HCT116 (cell line): ENCODE measurements at regions not wholly inside any gene's neighbourhood (a gene's known extent, or its start where the extent isn't known, plus 50 kb on each side); places are given as distances from the start of the nearest gene placed in this dataset.

Source experiments
- ATAC-seq: fragments of 200-7000 bp; cut with Tn5 transposase; 2 replicates; pipeline ENCODE4 v1.9.1; 2020; ENCODE audit warnings: mild to moderate bottlenecking, moderate library complexity
- BruUV-seq: library from RNA; stranded (reverse); fragments of 400-500 nt; replicated peaks from 2 replicates; lab custom pipeline; 2021; lab: Mats Ljungman, UMichigan
- CTCF ChIA-PET: fragments of 300-600 bp; sonication (Branson Sonifier 250); formaldehyde crosslinking; loops from one replicate; lab custom pipeline; 2021; ENCODE audit warnings: antibody characterized with exemption; lab: Charles Lee
- POLR2A ChIA-PET: fragments of 300-600, 350-600 bp; sonication (Branson Sonifier 250); formaldehyde crosslinking; loops from one replicate; lab custom pipeline; 2021; ENCODE audit warnings: antibody characterized with exemption; lab: Charles Lee
- RAD21 ChIA-PET, 2 experiments: fragments of 300-600 bp; sonication (Branson Sonifier 250); formaldehyde crosslinking; loops; one replicate each; lab custom pipeline; 2023; ENCODE audit warnings: low total read pairs in 2 of 2; ENCODE audit not compliant: uncharacterized antibody in 2 of 2, unreplicated experiment in 2 of 2, low non-redundant PET in 1 of 2; lab: Charles Lee
- DNase-seq: peaks from one replicate; pipeline ENCODE4 v3.0.0-alpha.2; 2010; ENCODE audit warnings: low read depth, low spot score
- H2AFZ ChIP-seq: fragments of 200-600 bp; shearing (Covaris generic), sonication (generic); 2 replicates; pipeline ENCODE4 v1.6.1; 2017; ENCODE audit warnings: low read depth, mixed run types, mixed read lengths, antibody characterized with exemption, low read length; ENCODE audit not compliant: poor library complexity, severe bottlenecking
- H3K27ac ChIP-seq: 2 replicates; pipeline ENCODE4 v1.5.1; 2012; ENCODE audit warnings: low read depth, low read length
- H3K27me3 ChIP-seq: fragments of 200-600 bp; sonication (generic); 2 replicates; pipeline ENCODE4 v1.6.1; 2016; ENCODE audit warnings: mixed run types, low read length, mixed read lengths; ENCODE audit not compliant: insufficient read depth
- H3K36me3 ChIP-seq, 2 experiments: fragments of 200-500 bp in 1 of 2; fragments of 200-600 bp in 1 of 2; sonication (Bioruptor generic) in 1 of 2; sonication (generic) in 1 of 2; 2 replicates each; pipeline versions ENCODE4 v1.5.1 to v1.6.1; 2014 to 2016; ENCODE audit warnings: low read length in 2 of 2, inconsistent platforms in 1 of 2, mixed read lengths in 1 of 2, mixed run types in 1 of 2; ENCODE audit not compliant: insufficient read depth in 2 of 2, control insufficient read depth in 1 of 2
- H3K4me1 ChIP-seq, 2 experiments: fragments of 200-600 bp in 1 of 2; sonication (generic) in 1 of 2; 2 replicates each; pipeline versions ENCODE4 v1.5.1 to v1.6.1; 2012 to 2017; ENCODE audit warnings: low read length in 2 of 2, inconsistent platforms in 1 of 2, mild to moderate bottlenecking in 1 of 2, mixed read lengths in 1 of 2, mixed run types in 1 of 2, moderate library complexity in 1 of 2; ENCODE audit not compliant: insufficient read depth in 2 of 2, control insufficient read depth in 1 of 2
- H3K4me2 ChIP-seq: fragments of 200-600 bp; sonication (generic); 2 replicates; pipeline ENCODE4 v1.6.1; 2017; ENCODE audit warnings: mixed run types, low read length, mixed read lengths
- H3K4me3 ChIP-seq, 2 experiments: fragments of 200-600 bp in 1 of 2; sonication (generic) in 1 of 2; replicated peaks in 1 of 2; 2 replicates each; pipeline ENCODE4 v1.5.1; 2011 to 2016; ENCODE audit warnings: low read length in 2 of 2, control low read depth in 1 of 2, low read depth in 1 of 2, mild to moderate bottlenecking in 1 of 2, mixed read lengths in 1 of 2, mixed run types in 1 of 2
- H3K79me2 ChIP-seq: fragments of 200-600 bp; sonication (generic); 2 replicates; pipeline ENCODE4 v1.6.1; 2017; ENCODE audit warnings: mild to moderate bottlenecking, mixed run types, low read length, moderate library complexity, mixed read lengths; ENCODE audit not compliant: insufficient read depth
- H3K9ac ChIP-seq: fragments of 200-600 bp; sonication (generic); 2 replicates; pipeline ENCODE4 v1.6.1; 2016; ENCODE audit warnings: low read length, mixed read lengths
- H3K9me2 ChIP-seq: fragments of 200-600 bp; sonication (generic), shearing (Covaris generic); 2 replicates; pipeline ENCODE4 v1.6.1; 2017; ENCODE audit warnings: mixed run types, mild to moderate bottlenecking, moderate library complexity; ENCODE audit not compliant: insufficient read depth
- H3K9me3 ChIP-seq, 2 experiments: fragments of 200-500 bp in 1 of 2; fragments of 200-600 bp in 1 of 2; sonication (Bioruptor generic) in 1 of 2; sonication (generic) in 1 of 2; 2 replicates each; pipeline ENCODE4 v1.6.1; 2014 to 2017; ENCODE audit warnings: low read length in 2 of 2, mixed read lengths in 2 of 2, inconsistent platforms in 1 of 2, low read depth in 1 of 2, mild to moderate bottlenecking in 1 of 2, mixed run types in 1 of 2, moderate library complexity in 1 of 2; ENCODE audit not compliant: control insufficient read depth in 1 of 2, insufficient read depth in 1 of 2
- H4K20me1 ChIP-seq: fragments of 200-600 bp; sonication (generic), shearing (Covaris generic); 2 replicates; pipeline ENCODE4 v1.6.1; 2017; ENCODE audit warnings: mixed run types, mild to moderate bottlenecking, moderate library complexity; ENCODE audit not compliant: insufficient read depth
- ATF3 ChIP-seq: IDR thresholded peaks from 2 replicates; pipeline ENCODE4 v1.6.1; 2012
- CBX3 ChIP-seq: IDR thresholded peaks from 2 replicates; pipeline ENCODE4 v1.6.1; 2012; ENCODE audit warnings: low read depth
- CEBPB ChIP-seq: IDR thresholded peaks from 2 replicates; pipeline ENCODE4 v1.6.1; 2012; ENCODE audit warnings: low read depth
- EZH2 ChIP-seq: fragments of 200-600 bp; sonication (generic); IDR thresholded peaks from 2 replicates; pipeline ENCODE4 v1.6.1; 2017; ENCODE audit warnings: antibody characterized with exemption, mixed run types
- EZH2phosphoT487 ChIP-seq: fragments of 200-600 bp; IDR thresholded peaks from 2 replicates; pipeline ENCODE4 v1.6.1; 2018; ENCODE audit warnings: antibody characterized with exemption, borderline replicate concordance
- FOSL1 ChIP-seq: IDR thresholded peaks from 2 replicates; pipeline ENCODE4 v1.6.1; 2012; ENCODE audit warnings: low read depth
- JUND ChIP-seq: IDR thresholded peaks from 2 replicates; pipeline ENCODE4 v1.6.1; 2012
- POLR2AphosphoS5 ChIP-seq: IDR thresholded peaks from 2 replicates; pipeline ENCODE4 v1.6.1; 2011; ENCODE audit warnings: mild to moderate bottlenecking, low read depth, low read length, moderate library complexity
- REST ChIP-seq: IDR thresholded peaks from 2 replicates; pipeline ENCODE4 v1.6.1; 2012; ENCODE audit warnings: low read depth
- SIN3A ChIP-seq: IDR thresholded peaks from 2 replicates; pipeline ENCODE4 v1.6.1; 2012; ENCODE audit warnings: low read depth
- SRF ChIP-seq: IDR thresholded peaks from 2 replicates; pipeline ENCODE4 v1.6.1; 2012; ENCODE audit warnings: low read depth
- TCF7L2 ChIP-seq: IDR thresholded peaks from 2 replicates; pipeline ENCODE4 v1.7.0; 2011; ENCODE audit warnings: borderline replicate concordance, inconsistent platforms; ENCODE audit not compliant: insufficient read depth, insufficient read length; ENCODE audit errors: extremely low read depth
- YY1 ChIP-seq: IDR thresholded peaks from 2 replicates; pipeline ENCODE4 v1.6.1; 2011; ENCODE audit warnings: low read length, low read depth, moderate library complexity, mild to moderate bottlenecking; ENCODE audit not compliant: insufficient replicate concordance; ENCODE audit errors: extremely low read depth
- ZBTB33 ChIP-seq: IDR thresholded peaks from 2 replicates; pipeline ENCODE4 v1.6.1; 2011; ENCODE audit warnings: mild to moderate bottlenecking, low read length, moderate library complexity; ENCODE audit not compliant: insufficient replicate concordance; ENCODE audit errors: extremely low read depth
- ZFX ChIP-seq: fragments of 450-650 bp; IDR thresholded peaks from 2 replicates; pipeline ENCODE4 v1.6.1; 2017
- ZNF274 ChIP-seq: fragments of 200-500 bp; sonication (Bioruptor generic); IDR thresholded peaks from 2 replicates; pipeline ENCODE4 v1.6.1; 2014; ENCODE audit warnings: mild to moderate bottlenecking, low read depth, low read length, inconsistent platforms
- intact Hi-C: fragments of 100-400 bp; cut with micrococcal nuclease; formaldehyde crosslinking; loops from 2 replicates; pipeline ENCODE4 v1.10.0; 2022

GRCh38 chrX:127764674-127765073, 287.5 kb downstream of the ACTRT1 start (continued):
- no peak for TF ChIP-seq SIN3A
- TF ChIP-seq JUND: no peak
- TF ChIP-seq YY1: no peak
- TF ChIP-seq EZH2: no peak
- TF ChIP-seq REST: no peak

GRCh38 chrX:127762663-127763062, 289.5 kb downstream of the ACTRT1 start:
- Histone ChIP-seq H3K27ac (no peak overlapping the region), H3K4me3 (no peak overlapping the region), H2AFZ (no peak overlapping the region), H3K9ac (no peak overlapping the region), H3K79me2 (no peaks in the 10 kb centered on the region), H3K4me1 (no peaks in the 10 kb centered on the region), H3K36me3 (no peaks in the 10 kb centered on the region), H4K20me1 (no peaks in the 10 kb centered on the region), H3K4me2 (no peak overlapping the region), H3K9me3 (no peaks in the 10 kb centered on the region), H3K9me2 (no peaks in the 10 kb centered on the region), H3K27me3 (no peaks in the 10 kb centered on the region)
- BruUV-seq: no TSS peak
- ChIA-PET CTCF (no interaction called here), POLR2A (no interaction called here), RAD21 (no interaction called here)
- no peak for TF ChIP-seq ZNF274
- TF ChIP-seq EZH2phosphoT487: no peak
- TF ChIP-seq CBX3: no peak
- no peak for TF ChIP-seq CEBPB
- TF ChIP-seq SRF: no peak
- TF ChIP-seq ZFX: no peak
- no peak for TF ChIP-seq TCF7L2
- TF ChIP-seq ATF3: no peak
- no peak for TF ChIP-seq FOSL1
- TF ChIP-seq POLR2AphosphoS5: no peak
- no peak for TF ChIP-seq ZBTB33
- TF ChIP-seq SIN3A: no peak
- DNase-seq: no peak
- no peak for ATAC-seq
- intact Hi-C loops: no loop called here
